GM12864 (cell line): ENCODE measurements at regions not wholly inside any gene's neighbourhood (a gene's known extent, or its start where the extent isn't known, plus 50 kb on each side); places are given as distances from the start of the nearest gene placed in this dataset.

Source experiments
- DNase-seq: peaks from one replicate; pipeline ENCODE4 v3.0.0-alpha.2; 2011; ENCODE audit warnings: low read depth
- H3K4me3 ChIP-seq: 2 replicates; pipeline ENCODE4 v1.5.1; 2011; ENCODE audit warnings: mild to moderate bottlenecking, low read depth, low read length, control low read depth
- TF ChIP-seq, protein P1 (sequence below): IDR thresholded peaks from 2 replicates; pipeline ENCODE4 v1.5.1; 2011; ENCODE audit warnings: low read depth, mild to moderate bottlenecking, moderate library complexity, low read length, control low read depth, inconsistent platforms; ENCODE audit errors: missing control alignments

DNA sequence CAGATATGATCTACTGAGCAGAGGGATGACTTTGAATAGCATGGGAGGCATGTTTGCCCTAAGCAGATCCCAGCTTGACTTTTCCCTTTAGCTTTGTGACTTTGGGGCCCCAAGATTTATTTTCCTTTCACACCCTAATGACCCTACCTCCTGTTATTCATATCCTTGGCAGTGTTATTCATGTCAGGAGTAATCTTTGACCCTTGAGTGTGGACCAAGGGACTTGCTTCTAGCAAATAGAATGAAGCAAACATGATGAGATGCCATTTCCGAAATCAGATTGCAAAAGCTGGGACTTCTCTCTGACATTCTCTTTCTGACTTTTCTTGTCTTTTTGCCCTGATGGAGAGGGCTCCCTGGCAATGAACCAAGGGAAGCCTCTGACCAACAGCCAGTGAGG lies 415.4 kb upstream of the PROK2 start:
- TF ChIP-seq, protein P1, sequence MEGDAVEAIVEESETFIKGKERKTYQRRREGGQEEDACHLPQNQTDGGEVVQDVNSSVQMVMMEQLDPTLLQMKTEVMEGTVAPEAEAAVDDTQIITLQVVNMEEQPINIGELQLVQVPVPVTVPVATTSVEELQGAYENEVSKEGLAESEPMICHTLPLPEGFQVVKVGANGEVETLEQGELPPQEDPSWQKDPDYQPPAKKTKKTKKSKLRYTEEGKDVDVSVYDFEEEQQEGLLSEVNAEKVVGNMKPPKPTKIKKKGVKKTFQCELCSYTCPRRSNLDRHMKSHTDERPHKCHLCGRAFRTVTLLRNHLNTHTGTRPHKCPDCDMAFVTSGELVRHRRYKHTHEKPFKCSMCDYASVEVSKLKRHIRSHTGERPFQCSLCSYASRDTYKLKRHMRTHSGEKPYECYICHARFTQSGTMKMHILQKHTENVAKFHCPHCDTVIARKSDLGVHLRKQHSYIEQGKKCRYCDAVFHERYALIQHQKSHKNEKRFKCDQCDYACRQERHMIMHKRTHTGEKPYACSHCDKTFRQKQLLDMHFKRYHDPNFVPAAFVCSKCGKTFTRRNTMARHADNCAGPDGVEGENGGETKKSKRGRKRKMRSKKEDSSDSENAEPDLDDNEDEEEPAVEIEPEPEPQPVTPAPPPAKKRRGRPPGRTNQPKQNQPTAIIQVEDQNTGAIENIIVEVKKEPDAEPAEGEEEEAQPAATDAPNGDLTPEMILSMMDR, result no peak
- DNase-seq, result no peak
- H3K4me3 ChIP-seq, result no peak overlapping the region

DNA sequence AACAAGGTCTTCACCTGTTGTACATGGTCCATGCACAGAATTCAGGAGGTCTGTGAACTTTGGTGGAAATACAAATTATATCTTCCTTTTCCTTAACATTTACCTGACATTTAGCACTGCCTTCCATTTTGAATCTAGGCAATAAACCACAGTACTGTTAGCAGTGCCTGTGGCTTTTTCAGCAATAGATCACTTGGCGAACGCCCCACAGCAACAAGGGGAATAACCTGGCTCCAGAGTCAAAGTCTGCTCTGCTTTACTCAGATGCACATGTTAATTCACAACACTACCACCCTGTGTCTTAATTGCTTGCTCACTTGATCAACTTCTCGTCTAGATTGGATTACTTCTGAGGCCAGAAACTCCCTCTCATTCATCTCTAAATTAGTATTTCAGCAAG lies 414.6 kb upstream of the PROK2 start:
- TF ChIP-seq, protein P1, result no peak
- no peak overlapping the region for H3K4me3 ChIP-seq
- no peak for DNase-seq

DNA sequence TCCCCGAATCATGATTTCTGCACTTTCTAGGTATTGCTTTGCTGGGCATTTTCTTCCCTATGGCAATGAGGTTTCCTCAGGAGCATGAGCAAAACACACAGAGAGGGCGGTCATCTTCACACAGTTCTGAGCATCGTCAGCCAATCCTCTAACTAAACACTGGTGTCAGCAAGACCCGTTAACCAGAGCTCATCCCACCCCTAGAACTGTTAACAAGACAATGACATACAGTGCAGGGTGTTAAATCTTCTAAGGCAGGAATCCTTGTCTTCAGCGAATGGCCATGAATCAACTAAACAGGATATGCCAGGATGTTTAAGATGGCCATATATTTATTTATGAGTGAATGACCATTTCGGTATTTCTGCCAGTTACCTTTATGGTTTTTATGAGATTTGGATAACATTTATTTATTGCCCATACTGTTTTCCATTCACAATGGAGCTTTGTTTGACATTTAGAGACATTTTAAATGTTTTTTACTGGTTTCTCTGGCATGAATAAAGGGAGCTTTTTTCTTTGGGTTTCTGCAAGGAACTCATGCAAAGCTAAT lies 411.5 kb upstream of the PROK2 start:
- H3K4me3 ChIP-seq, result no peak overlapping the region
- DNase-seq, result no peak
- TF ChIP-seq, protein P1, result no peak

DNA sequence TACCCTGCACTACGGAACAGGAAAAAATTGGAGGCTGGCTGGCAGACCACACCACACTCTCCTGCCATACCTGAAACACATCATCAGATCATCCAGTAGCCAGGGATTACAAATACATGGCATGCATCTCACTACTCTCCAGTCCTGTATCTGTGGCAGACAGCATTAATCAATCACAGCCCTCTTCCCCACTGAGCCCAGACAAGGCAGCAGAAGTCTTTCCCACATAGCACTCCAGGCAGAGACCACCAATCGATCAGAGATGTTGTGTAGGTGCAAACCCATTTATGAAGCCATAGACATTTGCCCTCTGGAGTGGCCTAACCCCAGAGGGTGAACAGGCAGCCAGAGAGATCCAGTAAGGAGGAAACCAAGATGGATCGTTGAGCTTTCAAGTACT lies 410.9 kb upstream of the PROK2 start:
- TF ChIP-seq, protein P1, result no peak
- H3K4me3 ChIP-seq, result no peak overlapping the region
- DNase-seq, result no peak

DNA sequence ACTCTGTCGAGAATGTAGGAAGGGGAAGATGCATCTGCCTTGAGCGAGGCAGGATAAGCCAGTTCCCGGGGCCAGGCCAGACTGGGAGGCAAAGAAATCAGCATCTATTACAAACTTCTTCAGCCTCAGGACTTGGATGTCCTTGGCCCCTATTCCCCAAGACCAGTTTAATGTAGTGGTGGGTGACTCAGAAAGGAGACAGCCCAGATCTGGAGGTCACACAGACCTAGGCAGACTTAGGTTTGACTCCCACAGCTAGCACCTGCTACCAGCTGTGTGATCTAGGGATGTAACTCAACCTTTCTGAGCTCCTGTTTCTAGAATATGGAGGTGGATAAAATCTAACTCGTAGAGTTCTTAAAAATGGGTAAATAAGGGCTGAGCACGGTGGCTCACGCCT lies 409.5 kb upstream of the PROK2 start:
- TF ChIP-seq, protein P1, result no peak
- no peak overlapping the region for H3K4me3 ChIP-seq
- no peak for DNase-seq

DNA sequence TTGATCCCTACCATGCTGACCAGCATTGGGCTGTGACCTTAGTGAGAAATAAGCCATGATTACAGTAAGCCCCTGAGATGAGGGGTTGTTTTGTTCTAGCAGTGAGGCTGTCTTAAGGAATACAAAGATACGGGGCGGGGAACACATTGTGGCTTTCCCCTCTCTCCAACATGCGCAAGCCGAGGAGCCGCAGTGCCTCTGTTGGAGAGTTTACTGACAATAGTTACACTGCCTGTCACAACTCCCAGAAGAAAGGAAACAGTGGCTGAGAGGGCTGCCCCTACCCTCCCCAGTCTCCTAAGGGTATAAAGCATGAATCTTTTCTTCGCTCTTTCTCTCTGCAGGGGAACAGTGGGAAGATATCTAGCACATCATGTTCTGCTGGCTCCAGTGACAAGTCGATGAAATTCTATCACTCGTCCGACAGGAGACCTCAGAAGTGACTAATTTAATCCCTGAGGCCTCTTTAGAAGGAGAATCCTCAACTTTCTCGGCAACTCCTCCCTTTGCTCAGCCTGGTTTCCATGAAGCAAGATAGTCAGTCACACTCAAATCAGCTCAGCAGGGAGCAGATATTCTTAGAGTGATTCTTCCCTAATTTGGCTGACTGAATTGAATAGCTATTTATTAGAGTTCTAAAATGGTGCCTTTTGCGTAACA lies 409.0 kb upstream of the PROK2 start:
- TF ChIP-seq, protein P1, result no peak
- no peak for DNase-seq
- H3K4me3 ChIP-seq, result no peak overlapping the region

DNA sequence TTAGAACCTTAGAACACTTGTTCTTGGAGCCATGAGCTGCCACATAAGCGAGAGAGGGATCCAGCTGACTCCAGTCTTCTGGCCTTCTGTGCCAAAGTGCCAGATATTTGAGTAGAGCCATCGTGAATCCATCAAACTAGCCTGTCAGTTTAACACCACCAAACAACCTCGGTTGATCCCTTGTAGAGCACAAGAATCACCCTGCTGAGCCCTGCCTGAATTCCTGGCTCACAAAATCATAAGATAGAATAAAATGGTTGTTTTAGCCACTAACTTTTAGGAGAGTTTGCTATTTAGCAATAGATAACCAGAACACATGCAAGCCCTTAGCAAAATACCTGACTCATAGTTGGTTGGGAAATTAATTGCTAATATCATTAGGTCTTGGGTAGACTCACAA lies 407.6 kb upstream of the PROK2 start:
- no peak overlapping the region for H3K4me3 ChIP-seq
- DNase-seq, result no peak
- TF ChIP-seq, protein P1, result no peak
